ENCODE measurements at regions not wholly inside any gene's neighbourhood (a gene's known extent, or its start where the extent isn't known, plus 50 kb on each side); places are given as distances from the start of the nearest gene placed in this dataset.

DNA sequence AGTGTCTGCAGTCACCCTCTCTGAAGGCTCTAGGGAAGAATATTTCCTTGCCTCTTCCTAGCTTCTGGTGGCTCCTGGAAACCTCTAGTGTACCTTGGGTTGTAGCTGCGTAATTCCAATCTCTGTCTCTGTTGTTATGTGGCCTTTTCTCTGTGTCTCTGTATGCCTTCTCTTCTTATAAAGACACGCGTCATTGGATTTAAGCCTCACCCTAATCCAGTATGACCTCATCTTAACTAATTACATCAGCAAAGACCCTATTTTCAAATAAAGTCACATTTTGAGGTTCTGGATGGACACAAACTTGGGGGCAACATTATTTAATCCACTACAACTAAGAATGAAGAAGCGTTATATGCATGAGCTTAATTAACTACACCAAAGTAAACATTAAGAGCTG is 111.4 kb upstream of the ZNF184 start:
- no peak for TF ChIP-seq FOXP2 (optimal IDR thresholded peaks at IDR 0.05; ENCODE audit: borderline replicate concordance, extremely low read depth, extremely low read length, insufficient read depth)
- TF ChIP-seq TAF1 (IDR thresholded peaks at IDR 0.05; ENCODE audit: borderline replicate concordance, insufficient read depth, low read length), result no peak
- TF ChIP-seq, protein P1, sequence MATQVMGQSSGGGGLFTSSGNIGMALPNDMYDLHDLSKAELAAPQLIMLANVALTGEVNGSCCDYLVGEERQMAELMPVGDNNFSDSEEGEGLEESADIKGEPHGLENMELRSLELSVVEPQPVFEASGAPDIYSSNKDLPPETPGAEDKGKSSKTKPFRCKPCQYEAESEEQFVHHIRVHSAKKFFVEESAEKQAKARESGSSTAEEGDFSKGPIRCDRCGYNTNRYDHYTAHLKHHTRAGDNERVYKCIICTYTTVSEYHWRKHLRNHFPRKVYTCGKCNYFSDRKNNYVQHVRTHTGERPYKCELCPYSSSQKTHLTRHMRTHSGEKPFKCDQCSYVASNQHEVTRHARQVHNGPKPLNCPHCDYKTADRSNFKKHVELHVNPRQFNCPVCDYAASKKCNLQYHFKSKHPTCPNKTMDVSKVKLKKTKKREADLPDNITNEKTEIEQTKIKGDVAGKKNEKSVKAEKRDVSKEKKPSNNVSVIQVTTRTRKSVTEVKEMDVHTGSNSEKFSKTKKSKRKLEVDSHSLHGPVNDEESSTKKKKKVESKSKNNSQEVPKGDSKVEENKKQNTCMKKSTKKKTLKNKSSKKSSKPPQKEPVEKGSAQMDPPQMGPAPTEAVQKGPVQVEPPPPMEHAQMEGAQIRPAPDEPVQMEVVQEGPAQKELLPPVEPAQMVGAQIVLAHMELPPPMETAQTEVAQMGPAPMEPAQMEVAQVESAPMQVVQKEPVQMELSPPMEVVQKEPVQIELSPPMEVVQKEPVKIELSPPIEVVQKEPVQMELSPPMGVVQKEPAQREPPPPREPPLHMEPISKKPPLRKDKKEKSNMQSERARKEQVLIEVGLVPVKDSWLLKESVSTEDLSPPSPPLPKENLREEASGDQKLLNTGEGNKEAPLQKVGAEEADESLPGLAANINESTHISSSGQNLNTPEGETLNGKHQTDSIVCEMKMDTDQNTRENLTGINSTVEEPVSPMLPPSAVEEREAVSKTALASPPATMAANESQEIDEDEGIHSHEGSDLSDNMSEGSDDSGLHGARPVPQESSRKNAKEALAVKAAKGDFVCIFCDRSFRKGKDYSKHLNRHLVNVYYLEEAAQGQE (IDR thresholded peaks at IDR 0.05; ENCODE audit: insufficient read depth in 1 of 2, low read depth in 2 of 2, low read length in 2 of 2), result no peak
- TF ChIP-seq POLR2AphosphoS5 (IDR thresholded peaks at IDR 0.05; ENCODE audit: low read depth, low read length), result no peak
- no peak for TF ChIP-seq SIN3A (IDR thresholded peaks at IDR 0.05; ENCODE audit: borderline replicate concordance, insufficient read depth, low read length)

DNA sequence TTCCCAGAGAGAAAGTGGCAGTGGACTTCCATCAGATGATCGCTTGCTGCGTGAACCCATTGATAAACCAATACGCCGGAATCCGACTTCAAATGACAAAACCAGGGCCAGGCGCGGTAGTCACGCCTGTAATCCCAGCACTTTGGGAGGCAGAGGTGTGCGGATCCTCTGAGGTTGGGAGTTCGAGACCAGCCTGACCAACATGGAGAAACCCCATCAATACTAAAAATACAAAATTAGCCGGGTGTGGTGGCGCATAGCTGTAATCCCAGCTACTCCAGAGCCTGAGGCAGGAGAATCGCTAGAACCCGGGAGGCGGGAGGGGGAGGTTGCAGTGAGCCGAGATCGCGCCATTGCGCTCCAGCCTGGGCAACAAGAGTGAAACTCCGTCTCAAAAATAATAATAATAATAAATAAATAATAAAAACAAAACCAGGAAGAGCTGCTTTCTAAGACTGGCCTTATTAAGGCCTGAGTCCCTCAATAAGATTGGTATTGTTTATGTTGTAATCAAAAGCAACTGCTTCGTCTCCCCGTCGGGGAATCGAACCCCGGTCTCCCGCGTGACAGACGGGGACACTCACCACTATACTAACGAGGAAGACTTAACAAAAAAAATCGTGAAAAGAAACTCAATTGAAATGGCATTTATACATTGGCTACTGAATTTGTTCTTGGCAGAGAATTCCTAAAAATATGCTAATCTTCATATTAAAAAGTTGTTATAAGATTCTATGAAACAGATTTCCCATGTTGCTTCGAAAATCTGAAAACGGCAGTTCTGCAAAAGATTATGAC is 110.2 kb upstream of the ZNF184 start:
- no peak for TF ChIP-seq FOXP2 (optimal IDR thresholded peaks at IDR 0.05; ENCODE audit: borderline replicate concordance, extremely low read depth, extremely low read length, insufficient read depth)
- TF ChIP-seq TAF1 (IDR thresholded peaks at IDR 0.05; ENCODE audit: borderline replicate concordance, insufficient read depth, low read length), result no peak
- no peak for TF ChIP-seq SIN3A (IDR thresholded peaks at IDR 0.05; ENCODE audit: borderline replicate concordance, insufficient read depth, low read length)
- TF ChIP-seq POLR2AphosphoS5 (IDR thresholded peaks at IDR 0.05; ENCODE audit: low read depth, low read length), result no peak
- TF ChIP-seq, protein P1 (IDR thresholded peaks at IDR 0.05; ENCODE audit: insufficient read depth in 1 of 2, low read depth in 2 of 2, low read length in 2 of 2), result no peak

DNA sequence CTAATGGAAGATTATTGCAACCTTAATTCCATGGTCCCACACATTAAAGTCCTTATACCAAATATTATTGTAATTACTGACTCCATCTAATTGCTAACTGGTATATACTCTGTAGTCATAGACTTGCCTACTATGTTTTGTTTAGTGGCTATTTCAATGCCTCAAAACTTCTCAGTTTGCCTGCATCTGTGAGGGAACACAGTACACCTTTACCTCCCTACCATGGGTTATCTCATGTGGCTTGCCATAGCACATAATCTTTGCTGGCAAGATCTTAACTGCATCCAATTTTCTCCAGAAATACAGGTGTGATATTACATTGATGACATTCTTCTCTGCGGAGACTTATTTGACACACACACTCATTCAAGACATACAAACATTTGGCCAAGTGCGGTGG is 107.1 kb upstream of the ZNF184 start:
- TF ChIP-seq FOXP2 (optimal IDR thresholded peaks at IDR 0.05; ENCODE audit: borderline replicate concordance, extremely low read depth, extremely low read length, insufficient read depth), result no peak
- TF ChIP-seq, protein P1 (IDR thresholded peaks at IDR 0.05; ENCODE audit: insufficient read depth in 1 of 2, low read depth in 2 of 2, low read length in 2 of 2), result no peak
- no peak for TF ChIP-seq POLR2AphosphoS5 (IDR thresholded peaks at IDR 0.05; ENCODE audit: low read depth, low read length)
- TF ChIP-seq SIN3A (IDR thresholded peaks at IDR 0.05; ENCODE audit: borderline replicate concordance, insufficient read depth, low read length), result no peak

DNA sequence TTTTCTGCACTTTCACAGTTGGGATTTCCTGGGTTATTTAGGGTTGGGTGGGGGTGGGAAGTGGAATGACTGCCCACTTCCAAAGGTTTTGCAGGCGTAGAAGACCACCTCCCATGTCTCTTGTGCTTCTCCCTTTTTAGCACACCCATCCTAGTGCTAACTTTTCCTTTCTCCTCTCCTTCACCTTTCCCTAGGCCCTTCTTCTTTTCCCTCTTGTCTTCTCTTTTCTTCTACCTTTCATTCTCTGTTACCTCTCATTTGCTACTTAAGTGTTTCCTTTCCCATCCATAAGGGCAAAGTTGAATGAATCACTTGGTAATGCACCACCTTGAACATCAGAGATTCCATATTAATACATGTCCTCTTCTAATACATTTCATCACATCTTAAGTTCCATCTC is 105.0 kb upstream of the ZNF184 start:
- no peak for TF ChIP-seq POLR2AphosphoS5 (IDR thresholded peaks at IDR 0.05; ENCODE audit: low read depth, low read length)
- TF ChIP-seq, protein P1 (IDR thresholded peaks at IDR 0.05; ENCODE audit: insufficient read depth in 1 of 2, low read depth in 2 of 2, low read length in 2 of 2), result no peak
